AG04450 (cell line): ENCODE measurements at regions not wholly inside any gene's neighbourhood (a gene's known extent, or its start where the extent isn't known, plus 50 kb on each side); places are given as distances from the start of the nearest gene placed in this dataset.

Source experiments
- CTCF ChIA-PET: fragments of 300-600, 350-600 bp; formaldehyde crosslinking; extraction: SDS; loops from one replicate; lab custom pipeline; 2022; ENCODE audit warnings: antibody characterized with exemption, inconsistent platforms; lab: Charles Lee
- POLR2A ChIA-PET: fragments of 350-600 bp; formaldehyde crosslinking; extraction: SDS; loops from one replicate; lab custom pipeline; 2021; ENCODE audit warnings: antibody characterized with exemption, inconsistent platforms; lab: Yijun Ruan, JAX
- DNase-seq: peaks from one replicate; pipeline ENCODE4 v3.0.0-alpha.2; 2011; ENCODE audit warnings: low read depth, low spot score
- H3K27ac ChIP-seq: one replicate; pipeline ENCODE4 v1.5.1; 2012; ENCODE audit warnings: low read depth, low read length, control low read depth
- H3K27me3 ChIP-seq: one replicate; pipeline ENCODE4 v1.6.0; 2012; ENCODE audit warnings: low read length; ENCODE audit not compliant: control insufficient read depth, insufficient read depth
- H3K4me3 ChIP-seq: 2 replicates; pipeline ENCODE4 v1.5.1; 2011; ENCODE audit warnings: mild to moderate bottlenecking, low read depth, low read length, control low read depth
- H3K9me3 ChIP-seq: 2 replicates; pipeline ENCODE4 v1.5.1; 2012; ENCODE audit warnings: low read length; ENCODE audit not compliant: control insufficient read depth, insufficient read depth
- CTCF ChIP-seq: IDR thresholded peaks from 2 replicates; pipeline ENCODE4 v1.5.1; 2011; ENCODE audit warnings: low read depth, low read length, control low read depth, inconsistent platforms

GRCh38 chr12:92259291-92259690 is 113.6 kb upstream of the BTG1 start:
- TF ChIP-seq CTCF, result no peak
- DNase-seq, result no peak
- no peaks in the 10 kb centered on the region for H3K9me3 ChIP-seq
- H3K27ac ChIP-seq, result no peak overlapping the region
- ChIA-PET CTCF (interaction anchor here (1.5 kb wide), 1 partner anchor 878 kb away, joined by 3 read pairs; no protein-coding TSS in a partner anchor), POLR2A (no interaction called here)
- no peak overlapping the region for H3K4me3 ChIP-seq
- H3K27me3 ChIP-seq, result no peaks in the 10 kb centered on the region

DNA sequence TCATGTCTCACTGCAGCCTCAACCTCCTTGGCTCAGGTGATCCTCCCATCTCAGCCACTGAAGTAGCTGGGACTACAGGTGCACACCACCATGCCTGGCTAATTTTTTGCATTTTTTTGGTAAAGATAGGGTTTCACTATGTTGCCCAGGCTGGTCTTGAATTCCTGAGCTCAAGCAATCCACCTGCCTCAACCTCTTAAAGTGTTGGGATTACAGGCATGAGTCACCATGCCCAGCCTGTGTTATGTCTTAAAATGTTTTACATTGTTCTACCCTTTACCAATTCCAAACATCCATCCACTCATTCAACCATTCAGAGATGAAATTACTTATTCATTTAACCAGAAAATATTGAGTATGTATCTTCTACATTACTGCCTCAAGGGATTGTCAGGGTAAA is 111.6 kb upstream of the BTG1 start:
- ChIA-PET CTCF (interaction anchor here (0.7 kb wide), 1 partner anchor 14 kb away, joined by 3 read pairs; no protein-coding TSS in a partner anchor), POLR2A (no interaction called here)
- no peak overlapping the region for H3K4me3 ChIP-seq
- DNase-seq, result no peak
- TF ChIP-seq CTCF, result no peak
- H3K27me3 ChIP-seq, result no peaks in the 10 kb centered on the region
- H3K9me3 ChIP-seq, result no peaks in the 10 kb centered on the region
- H3K27ac ChIP-seq, result no peak overlapping the region

DNA sequence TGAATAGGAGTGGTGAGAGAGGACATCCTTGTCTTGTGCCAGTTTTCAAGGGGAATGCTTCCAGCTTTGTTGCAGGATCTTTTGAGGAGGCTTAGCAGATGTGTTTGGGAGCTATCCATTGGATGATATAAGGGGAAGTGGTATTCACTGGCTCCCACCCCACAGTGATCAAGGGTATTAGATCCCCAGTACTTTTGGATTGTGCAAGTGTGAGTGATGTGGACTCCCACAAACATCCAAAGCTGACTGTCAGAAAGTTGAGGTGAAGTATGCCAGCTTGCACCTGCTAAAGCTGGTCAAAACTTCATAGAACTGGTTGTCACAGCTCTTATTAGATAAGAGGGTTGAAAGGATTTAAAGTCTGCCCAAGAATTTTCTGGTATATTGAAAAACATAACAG is 110.1 kb upstream of the BTG1 start:
- no peak for DNase-seq
- Histone ChIP-seq H3K27me3 (no peaks in the 10 kb centered on the region), H3K9me3 (no peaks in the 10 kb centered on the region), H3K27ac (no peak overlapping the region), H3K4me3 (no peak overlapping the region)
- no peak for TF ChIP-seq CTCF
- ChIA-PET CTCF (interaction anchor here (0.6 kb wide), 1 partner anchor 109 kb away, joined by 3 read pairs; no protein-coding TSS in a partner anchor), POLR2A (interaction anchor here (1.2 kb wide), 1 partner anchor 110 kb away, joined by 3 read pairs; the partner anchor contains the start of gene BTG1)

- POLR2A ChIA-PET, result no interaction called here
- Histone ChIP-seq H3K27ac (no peak overlapping the region), H3K27me3 (no peaks in the 10 kb centered on the region), H3K4me3 (no peak overlapping the region), H3K9me3 (no peaks in the 10 kb centered on the region)
- TF ChIP-seq CTCF, result no peak
- CTCF ChIA-PET, result interaction anchor here (1.2 kb wide), 1 partner anchor 12 kb away, joined by 3 read pairs; no protein-coding TSS in a partner anchor
- no peak for DNase-seq
Measured at GRCh38 chr12:92253301-92253700, 107.7 kb upstream of the BTG1 start.

DNA sequence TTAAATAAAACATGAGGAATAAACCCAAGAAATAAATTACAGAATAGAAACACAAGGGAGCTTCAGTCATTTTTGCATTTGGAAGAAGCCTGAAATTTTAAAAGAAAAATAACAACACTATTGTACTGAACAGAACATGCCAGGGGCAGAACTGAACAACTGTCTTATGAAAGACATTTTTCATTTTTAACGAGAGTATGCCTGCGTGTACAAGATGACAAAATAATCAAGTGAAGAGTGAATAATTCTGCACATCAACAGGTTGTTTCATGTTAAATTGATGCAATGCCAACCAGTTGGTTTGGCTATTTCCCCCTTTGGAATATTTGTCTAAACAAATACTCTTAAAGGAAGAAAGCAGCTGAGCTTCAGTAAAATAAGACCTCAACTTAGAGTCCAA is 103.3 kb upstream of the BTG1 start:
- no peaks in the 10 kb centered on the region for H3K27me3 ChIP-seq
- no peak overlapping the region for H3K27ac ChIP-seq
- DNase-seq, result no peak
- TF ChIP-seq CTCF, result no peak
- no peaks in the 10 kb centered on the region for H3K9me3 ChIP-seq
- ChIA-PET CTCF (no interaction called here), POLR2A (no interaction called here)
- no peak overlapping the region for H3K4me3 ChIP-seq
